HL-60/S4 treated with phorbol 12-myristate 13-acetate at 8.2 ng/mL for 4 days and 3 days (cell line): ENCODE measurements at regions not wholly inside any gene's neighbourhood (a gene's known extent, or its start where the extent isn't known, plus 50 kb on each side); places are given as distances from the start of the nearest gene placed in this dataset.
"Not testable (repeated sequence)": the region's sequence is repeated elsewhere in the genome, so short reads cannot be mapped to it uniquely, and the experiment has no call there.

Experiments
- in situ Hi-C: fragments of 300-500 bp; cut with MboI; formaldehyde crosslinking; loops from 2 replicates; pipeline ENCODE4 v1.15.0; 2022; ENCODE audit warnings: low sequenced_read_pairs

DNA sequence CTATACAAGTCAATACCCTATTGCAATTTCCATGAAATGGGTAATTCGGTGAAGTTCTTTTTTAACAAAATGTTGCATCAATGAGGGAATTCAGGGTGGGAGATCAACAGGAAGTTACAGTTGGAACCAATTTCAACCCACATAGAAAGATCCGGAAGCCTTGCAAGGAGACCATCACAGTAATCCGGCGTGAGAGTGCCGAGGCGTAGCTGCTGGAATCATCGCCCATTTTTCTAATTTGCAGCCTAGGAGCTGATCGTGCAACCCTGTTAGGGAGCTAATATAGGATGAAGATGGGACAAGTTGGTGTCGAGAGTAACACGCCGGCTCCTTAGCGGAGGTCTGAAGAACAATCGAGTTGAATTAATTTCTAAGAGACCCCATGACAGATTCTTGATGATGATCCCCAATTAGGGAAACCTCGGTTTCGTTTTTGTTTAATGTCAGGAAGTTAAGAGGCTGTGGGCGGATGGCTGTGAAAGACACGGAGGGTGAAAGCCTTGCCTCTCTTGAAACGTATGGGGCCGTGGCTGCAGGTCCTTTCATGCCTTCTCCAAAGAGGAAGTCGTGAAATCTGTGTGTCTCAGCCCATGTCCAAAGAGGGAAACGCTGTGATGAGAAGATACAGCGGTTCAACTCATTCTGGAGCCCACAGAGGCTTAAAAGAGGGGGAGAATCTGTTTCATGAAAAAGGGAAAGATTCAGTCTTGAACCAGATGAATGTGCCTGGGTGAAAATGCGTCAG, 51.2 kb upstream of the CARD11 start:
- in situ Hi-C loops: no loop called here

DNA sequence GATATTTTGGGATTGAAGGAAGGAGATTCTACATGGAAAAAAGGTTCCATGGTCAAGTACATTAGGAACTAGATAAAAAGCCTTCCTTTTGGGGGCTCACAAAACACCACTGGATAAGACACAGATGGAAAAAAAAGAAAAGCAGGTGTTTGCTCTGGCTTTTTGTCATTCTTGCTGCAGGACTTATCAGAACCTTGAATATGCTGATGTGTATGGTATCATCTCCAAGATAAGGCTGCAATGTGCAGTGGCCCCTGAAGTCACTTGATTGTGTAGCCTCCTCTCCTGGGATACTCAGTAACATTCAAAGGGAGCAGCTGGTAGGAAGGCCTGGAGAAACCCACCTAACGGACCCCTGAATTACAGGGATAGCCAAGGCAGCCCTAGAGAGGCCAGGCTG, 54.1 kb upstream of the CARD11 start:
- in situ Hi-C loops: no loop called here

DNA sequence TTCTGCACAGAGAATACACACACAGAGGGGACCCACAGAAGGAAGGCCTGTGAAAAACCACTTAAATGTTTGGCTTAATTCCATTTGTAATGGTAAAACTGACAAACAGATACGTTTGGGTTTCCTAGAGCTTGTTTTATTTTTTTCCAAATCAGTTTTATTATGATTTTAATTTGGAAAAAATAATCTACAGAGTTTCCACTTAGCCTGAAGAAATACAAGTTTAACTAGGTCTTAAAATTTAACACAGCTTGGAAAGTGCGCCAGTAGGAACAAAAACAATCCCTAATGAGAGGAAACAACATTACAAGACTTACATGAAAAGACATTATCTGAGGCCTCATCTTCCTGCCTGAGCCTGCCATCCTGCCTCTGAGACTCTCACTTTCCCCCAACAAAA, 58.5 kb upstream of the CARD11 start:
- in situ Hi-C loops: no loop called here

GRCh38 chr7:3103614-3104398, 60.1 kb upstream of the CARD11 start:
- in situ Hi-C loops: no loop called here

- in situ Hi-C loops: no loop called here
Measured at GRCh38 chr7:3105856-3106255, 62.2 kb upstream of the CARD11 start.

- in situ Hi-C loops: no loop called here
Measured at GRCh38 chr7:3106361-3106826, 62.7 kb upstream of the CARD11 start.

- in situ Hi-C loops: no loop called here
Measured at GRCh38 chr7:3107228-3107763, 63.6 kb upstream of the CARD11 start.

DNA sequence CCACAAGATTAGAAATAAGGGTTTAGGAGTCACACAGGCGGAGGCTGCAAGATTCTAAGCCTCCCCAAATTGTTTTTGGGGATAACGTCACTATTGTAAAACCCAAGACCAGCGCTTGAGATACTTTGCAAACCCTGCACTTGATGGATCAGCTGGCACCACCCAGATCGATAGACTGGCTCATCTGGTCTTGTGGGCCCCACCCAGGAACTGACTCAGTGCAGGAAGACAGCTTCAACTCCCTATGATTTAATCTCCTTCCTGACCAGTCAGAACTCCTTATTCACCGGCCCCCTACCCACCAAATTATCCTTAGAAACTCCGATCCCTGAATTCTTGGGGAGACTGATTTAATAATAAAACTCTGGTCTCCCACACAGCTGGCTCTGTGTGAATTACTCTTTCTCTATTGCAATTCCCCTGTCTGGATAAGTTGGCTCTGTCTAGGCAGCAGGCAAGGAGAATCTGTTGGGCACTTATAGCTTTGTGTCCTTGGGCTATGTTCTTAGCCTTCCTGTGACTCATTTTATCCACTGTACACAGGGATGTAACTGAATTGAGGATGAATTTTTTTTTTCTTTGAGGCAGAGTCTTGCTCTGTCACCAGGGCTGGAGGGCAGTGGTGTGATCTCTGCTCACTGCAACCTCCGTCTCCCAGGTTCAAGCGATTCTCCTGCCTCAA, 64.4 kb upstream of the CARD11 start:
- in situ Hi-C loops: no loop called here

GRCh38 chr7:3109311-3109915, 65.7 kb upstream of the CARD11 start:
- in situ Hi-C loops: no loop called here

- in situ Hi-C loops: no loop called here
Measured at GRCh38 chr7:3112479-3113134, 68.9 kb upstream of the CARD11 start.

DNA sequence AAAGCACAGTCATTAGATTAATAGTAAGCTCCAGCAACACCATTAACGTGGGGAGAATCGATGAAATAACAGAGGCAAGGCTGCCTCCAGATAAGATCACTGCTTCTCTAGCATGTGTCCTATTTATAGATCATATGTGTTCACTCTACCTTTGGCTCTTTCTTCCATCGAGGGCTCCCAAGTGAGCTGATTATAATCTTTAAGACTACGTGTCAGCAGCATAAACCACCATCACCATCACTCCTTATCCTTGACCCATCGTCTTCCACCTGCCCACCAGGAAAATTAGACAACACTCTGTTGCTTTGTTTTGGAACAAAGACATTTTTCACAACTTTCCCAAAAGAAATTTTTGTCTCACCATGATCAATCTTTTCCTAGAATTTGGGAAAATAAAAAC, 71.2 kb upstream of the CARD11 start:
- in situ Hi-C loops: no loop called here

GRCh38 chr7:3117081-3117480, 73.4 kb upstream of the CARD11 start:
- in situ Hi-C loops: no loop called here

GRCh38 chr7:3117488-3118231, 74.0 kb upstream of the CARD11 start:
- in situ Hi-C loops: no loop called here

- in situ Hi-C loops: not testable (repeated sequence)
Measured at GRCh38 chr7:3119352-3119927, 75.8 kb upstream of the CARD11 start.

DNA sequence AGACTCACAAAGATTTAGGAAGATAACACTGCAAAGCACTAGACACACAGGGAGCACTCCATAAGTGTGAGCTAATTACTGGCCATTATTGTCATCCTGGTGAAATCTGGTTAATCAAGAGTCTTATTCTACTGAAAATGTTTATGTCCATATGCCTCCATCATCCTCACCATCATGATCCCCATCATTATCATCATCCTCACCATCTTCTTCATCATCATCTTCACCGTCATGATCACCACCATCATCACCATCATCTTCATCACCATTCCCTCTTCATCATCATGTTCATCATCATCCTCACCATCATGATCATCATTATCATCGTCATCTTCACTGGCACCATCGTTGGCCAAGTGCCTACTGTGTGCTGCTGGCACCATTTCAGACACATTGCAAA, 76.3 kb upstream of the CARD11 start:
- in situ Hi-C loops: no loop called here

DNA sequence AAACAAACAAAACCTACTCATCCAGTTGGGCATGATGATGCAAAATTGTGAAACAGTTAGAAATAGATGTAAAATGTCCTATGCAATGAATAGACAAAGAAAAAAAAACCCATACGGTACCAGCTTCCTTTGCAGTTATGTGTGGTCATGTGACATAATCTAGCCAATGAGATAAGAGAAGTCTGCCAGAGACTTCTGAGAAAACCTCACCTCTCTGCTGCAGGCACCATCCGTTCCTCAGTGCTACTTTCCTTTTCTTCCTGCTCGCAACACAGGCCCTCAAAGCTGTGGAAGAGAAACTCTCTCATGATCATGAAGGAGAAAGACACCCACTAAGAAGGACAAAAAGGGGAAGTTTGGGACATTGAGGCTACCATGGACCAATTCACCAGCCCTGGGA, 76.8 kb upstream of the CARD11 start:
- in situ Hi-C loops: no loop called here

- in situ Hi-C loops: no loop called here
Measured at GRCh38 chr7:3128857-3129490, 85.3 kb upstream of the CARD11 start.

DNA sequence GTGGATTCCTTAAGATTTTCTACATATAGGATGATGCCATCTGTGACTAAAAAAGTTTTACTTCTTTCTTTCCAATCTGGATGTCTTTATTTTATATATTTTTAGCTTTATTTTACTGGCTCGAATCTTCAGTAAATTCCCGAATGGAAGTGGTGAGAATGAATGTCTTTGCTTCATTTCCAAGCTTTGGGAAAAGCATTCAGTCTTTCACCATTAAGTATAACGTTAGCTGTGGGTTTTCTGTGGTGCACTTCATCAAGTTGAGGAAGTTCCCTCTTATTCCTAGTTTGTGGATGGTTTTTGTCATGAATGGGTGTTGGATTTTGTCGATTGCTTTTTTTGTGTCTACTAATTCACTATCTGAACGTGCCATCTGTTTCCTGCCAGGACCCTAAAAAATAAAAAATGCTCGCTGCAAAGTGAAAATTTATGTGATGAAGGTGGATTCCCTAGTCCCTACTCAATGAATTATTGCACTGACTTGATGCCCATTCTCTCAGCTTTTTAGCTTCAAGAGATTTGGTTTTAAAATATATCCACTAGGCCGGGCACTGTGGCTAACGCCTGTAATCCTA, 90.2 kb upstream of the CARD11 start:
- in situ Hi-C loops: no loop called here

GRCh38 chr7:3134745-3135144, 91.1 kb upstream of the CARD11 start:
- in situ Hi-C loops: no loop called here
